Neural progenitor cell (in vitro differentiated cells): ENCODE measurements at regions not wholly inside any gene's neighbourhood (a gene's known extent, or its start where the extent isn't known, plus 50 kb on each side); places are given as distances from the start of the nearest gene placed in this dataset.

Experiments used
- EZH2 ChIP-seq: fragments of 200-600 bp; sonication (generic); IDR thresholded peaks from 2 replicates; pipeline ENCODE4 v1.6.1; 2017; ENCODE audit warnings: antibody characterized with exemption, mild to moderate bottlenecking, moderate library complexity
- EZH2phosphoT487 ChIP-seq: fragments of 200-600 bp; sonication (generic); IDR thresholded peaks from 2 replicates; pipeline ENCODE4 v1.6.1; 2017; ENCODE audit warnings: antibody characterized with exemption
- TF ChIP-seq, protein P1 (sequence below): fragments of 200-600 bp; sonication (generic); IDR thresholded peaks from 2 replicates; pipeline ENCODE4 v1.5.1; 2017; ENCODE audit warnings: antibody characterized with exemption, mild to moderate bottlenecking

DNA sequence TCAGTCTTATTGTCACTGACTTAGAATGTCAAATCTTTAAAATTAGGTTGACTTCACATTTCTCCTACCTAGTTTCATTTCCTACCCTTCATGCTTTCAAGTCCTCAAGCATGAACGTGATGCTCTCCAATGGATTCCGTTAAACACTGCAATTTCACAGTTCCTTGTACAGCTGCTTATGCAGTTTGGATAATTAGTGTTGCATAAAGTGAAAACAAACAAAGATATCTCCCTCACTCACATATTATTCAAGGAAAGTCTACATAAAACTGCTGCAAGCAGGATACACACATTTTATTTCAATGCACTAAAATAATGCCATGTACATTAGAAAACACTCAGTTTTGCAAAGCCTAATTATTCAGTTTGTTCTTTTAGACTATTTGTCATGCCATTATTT, 214.0 kb downstream of the CRPPA start:
- TF ChIP-seq, protein P1, sequence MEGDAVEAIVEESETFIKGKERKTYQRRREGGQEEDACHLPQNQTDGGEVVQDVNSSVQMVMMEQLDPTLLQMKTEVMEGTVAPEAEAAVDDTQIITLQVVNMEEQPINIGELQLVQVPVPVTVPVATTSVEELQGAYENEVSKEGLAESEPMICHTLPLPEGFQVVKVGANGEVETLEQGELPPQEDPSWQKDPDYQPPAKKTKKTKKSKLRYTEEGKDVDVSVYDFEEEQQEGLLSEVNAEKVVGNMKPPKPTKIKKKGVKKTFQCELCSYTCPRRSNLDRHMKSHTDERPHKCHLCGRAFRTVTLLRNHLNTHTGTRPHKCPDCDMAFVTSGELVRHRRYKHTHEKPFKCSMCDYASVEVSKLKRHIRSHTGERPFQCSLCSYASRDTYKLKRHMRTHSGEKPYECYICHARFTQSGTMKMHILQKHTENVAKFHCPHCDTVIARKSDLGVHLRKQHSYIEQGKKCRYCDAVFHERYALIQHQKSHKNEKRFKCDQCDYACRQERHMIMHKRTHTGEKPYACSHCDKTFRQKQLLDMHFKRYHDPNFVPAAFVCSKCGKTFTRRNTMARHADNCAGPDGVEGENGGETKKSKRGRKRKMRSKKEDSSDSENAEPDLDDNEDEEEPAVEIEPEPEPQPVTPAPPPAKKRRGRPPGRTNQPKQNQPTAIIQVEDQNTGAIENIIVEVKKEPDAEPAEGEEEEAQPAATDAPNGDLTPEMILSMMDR, result no peak
- TF ChIP-seq EZH2, result no peak
- no peak for TF ChIP-seq EZH2phosphoT487
